Retina (tissue), 1 donor: ENCODE measurements at regions not wholly inside any gene's neighbourhood (a gene's known extent, or its start where the extent isn't known, plus 50 kb on each side); places are given as distances from the start of the nearest gene placed in this dataset.

Experiments
- DNase-seq: peaks from one replicate; pipeline ENCODE4 v3.0.0-alpha.2; 2016

GRCh38 chr14:87503711-87504110 lies 489.3 kb downstream of the GALC start:
- no peak for DNase-seq

DNA sequence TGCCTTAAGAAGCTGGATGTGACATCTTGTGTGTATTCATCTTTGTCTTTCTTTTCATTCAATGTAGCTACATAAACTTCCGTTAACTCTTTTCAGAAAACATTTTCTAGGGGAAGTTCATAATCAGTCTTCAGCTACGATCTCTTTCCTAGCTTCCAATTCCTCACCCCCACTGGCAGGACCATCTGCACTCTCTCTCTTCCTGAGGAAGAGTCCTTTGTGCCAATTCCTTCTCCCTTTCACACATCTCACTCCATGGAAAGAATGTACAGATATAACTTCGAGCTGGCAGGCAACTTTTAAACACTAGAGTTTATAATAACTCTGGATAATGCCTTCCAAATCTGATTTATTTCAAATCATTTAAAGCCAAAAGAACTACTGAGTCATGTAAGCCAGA lies 495.7 kb downstream of the GALC start:
- no peak for DNase-seq

DNA sequence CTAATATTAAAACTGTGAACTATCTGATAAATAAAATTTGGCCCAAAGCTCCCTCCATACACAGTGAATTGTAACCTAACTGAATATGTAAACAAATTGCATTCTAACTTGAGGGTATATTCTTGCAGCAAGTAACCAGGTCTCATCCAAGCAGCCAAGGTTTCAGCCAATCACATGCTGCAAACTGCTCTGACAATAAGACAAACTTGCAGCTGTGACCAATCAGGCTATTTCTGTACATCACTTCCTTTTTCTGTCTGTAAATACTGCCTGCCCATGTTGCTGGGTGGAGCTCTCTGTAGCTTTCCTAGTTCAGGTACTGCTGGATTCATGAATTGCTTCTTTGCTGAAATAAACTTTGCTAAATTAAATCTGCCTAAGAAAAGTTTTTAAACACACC lies 499.0 kb downstream of the GALC start:
- DNase-seq = no peak

DNA sequence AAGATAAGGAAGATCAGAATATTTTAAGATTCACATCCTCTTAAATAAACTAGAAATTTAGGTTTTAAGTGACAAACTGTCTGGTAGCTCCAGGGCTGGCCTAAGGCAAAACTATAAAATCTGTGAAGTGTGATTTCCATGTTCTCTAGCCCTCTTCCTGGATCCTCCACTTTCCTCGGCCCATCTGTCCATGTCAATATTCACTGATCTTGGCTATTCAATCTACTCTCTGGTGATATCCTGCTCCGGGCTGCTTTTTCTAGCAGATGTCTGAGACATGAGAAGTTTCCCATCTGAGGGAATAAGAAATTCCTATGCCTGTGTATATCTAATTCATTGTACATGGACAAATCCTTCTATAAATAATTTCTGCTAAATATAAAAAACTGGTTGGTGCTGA lies 500.4 kb downstream of the GALC start:
- no peak for DNase-seq

GRCh38 chr14:87491816-87492215 lies 501.2 kb downstream of the GALC start:
- DNase-seq = no peak

- no peak for DNase-seq
Observed at GRCh38 chr14:87489196-87489819, 503.7 kb downstream of the GALC start.

- no peak for DNase-seq
Observed at GRCh38 chr14:87483271-87484260, 509.4 kb downstream of the GALC start.

GRCh38 chr14:87468531-87468930 lies 524.5 kb downstream of the GALC start:
- DNase-seq = no peak

DNA sequence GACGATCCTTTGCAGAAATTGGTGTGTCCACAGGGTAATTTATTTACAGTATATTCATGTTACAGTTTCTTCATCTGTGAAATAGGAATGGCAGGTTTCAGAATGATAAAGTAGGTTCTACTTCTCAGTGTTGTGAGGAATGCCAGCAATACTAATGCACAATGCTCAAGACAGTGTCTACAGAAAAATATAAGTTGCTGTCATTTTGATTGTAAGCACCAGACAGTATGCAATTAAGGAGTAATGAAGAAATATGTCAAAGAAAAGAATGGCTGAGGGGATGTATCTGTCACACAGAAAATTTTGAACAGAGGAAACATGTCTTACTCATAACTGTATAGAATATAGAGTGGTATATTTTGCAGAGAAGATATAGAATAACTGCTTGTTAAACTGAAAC lies 525.4 kb downstream of the GALC start:
- DNase-seq = no peak

- DNase-seq = no peak
Observed at GRCh38 chr14:87465770-87466169, 527.2 kb downstream of the GALC start.

DNA sequence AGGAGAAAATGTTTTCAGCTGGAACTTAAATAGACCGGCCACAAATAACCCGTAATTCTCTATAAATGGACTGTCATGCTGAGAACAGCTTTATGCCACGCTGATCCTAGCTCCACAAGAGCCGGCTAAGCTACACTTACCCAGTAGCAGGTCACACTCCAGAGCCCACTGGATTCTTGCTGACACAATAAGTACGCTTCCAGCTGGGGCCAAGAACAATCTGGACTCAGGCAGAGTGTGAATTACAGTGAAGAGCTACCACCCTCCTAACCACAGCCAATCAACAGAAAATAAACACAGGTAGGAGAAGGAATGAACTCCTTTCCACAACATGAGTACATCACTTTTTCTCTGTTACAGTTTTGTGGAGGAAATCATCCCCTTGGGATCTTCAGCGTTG lies 531.3 kb downstream of the GALC start:
- no peak for DNase-seq

DNA sequence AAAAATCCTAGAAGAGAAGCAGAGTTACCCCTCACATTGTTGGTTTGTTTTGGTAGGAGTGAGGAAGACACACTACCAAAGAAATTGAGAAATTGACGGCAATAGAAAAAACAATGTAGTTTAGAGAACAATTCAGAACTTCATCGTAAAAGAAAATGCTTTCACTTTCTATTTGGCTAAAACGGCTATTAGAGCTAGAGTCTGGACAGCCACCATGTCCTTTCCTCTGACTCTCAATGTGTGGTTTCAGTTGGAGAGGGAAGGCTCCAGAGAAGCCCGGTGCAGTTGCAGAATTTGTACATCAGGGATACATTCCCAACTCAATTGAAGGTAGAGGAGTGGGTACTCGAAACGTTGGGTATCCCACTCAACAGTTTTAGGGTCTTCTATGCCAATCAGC lies 535.3 kb downstream of the GALC start:
- DNase-seq = no peak

DNA sequence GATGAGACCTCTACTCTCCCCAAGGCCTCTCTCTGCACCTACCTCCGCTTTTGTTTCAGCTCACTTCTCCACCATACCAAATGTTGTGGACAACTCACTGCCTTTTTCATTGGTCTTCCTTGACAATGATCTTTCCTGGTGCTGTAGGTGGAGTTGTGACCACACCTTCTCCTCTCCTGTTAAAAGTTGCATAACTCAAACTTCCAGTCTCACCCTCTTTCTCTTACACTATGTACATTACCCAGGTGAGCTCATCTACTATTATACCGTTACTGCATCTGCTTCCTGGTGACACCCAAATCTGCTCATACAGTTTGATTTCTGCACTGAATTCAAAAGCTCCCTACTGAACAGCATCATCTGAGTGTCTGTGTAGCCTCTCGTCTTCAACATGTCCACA lies 542.8 kb downstream of the GALC start:
- DNase-seq = no peak

DNA sequence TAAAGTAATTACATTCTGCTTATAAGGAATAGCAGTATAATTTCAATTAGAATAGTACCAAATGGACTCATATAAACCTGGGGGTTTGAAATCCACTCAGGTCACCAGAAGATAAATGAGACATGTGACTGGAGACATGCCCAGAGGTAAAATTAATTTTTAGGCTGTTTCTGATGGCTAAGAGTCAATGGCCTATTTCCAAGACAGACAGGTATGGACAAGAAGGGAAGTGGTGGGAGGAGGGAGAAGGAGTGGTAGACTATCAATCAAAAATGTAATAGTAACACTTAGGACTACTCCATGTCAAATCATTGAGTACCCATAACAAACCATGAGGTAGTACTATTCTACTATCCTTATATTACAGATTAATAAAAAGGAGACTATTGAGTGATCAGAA lies 544.0 kb downstream of the GALC start:
- no peak for DNase-seq

GRCh38 chr14:87443787-87444186 lies 549.2 kb downstream of the GALC start:
- DNase-seq = no peak

GRCh38 chr14:87443039-87443438 lies 549.9 kb downstream of the GALC start:
- DNase-seq = no peak

- DNase-seq = no peak
Observed at GRCh38 chr14:87437158-87437557, 555.8 kb downstream of the GALC start.

- no peak for DNase-seq
Observed at GRCh38 chr14:87434680-87435079, 558.3 kb downstream of the GALC start.

DNA sequence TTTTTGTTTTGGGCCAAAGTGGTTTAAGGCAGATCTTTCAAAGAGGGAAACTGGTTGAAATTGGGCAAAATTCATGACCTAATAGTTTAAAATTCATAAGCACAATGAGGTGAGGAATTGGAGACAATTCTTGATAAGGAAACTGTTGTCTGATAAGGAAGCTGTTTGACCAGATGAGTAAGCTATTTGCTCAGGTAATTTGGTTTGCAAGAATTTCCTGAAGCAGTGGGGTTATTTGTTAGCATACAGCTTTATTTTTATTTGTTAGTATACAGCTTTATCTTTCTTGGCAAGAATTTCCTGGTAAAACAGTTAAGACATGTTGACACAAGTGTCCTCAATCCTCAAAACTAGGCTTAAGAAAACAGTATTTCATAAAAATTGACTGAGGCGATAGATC lies 559.0 kb downstream of the GALC start:
- no peak for DNase-seq

- no peak for DNase-seq
Observed at GRCh38 chr14:87432698-87433097, 560.3 kb downstream of the GALC start.

- DNase-seq = no peak
Observed at GRCh38 chr14:87430810-87431209, 562.2 kb downstream of the GALC start.

GRCh38 chr14:87430214-87430613 lies 562.8 kb downstream of the GALC start:
- DNase-seq = no peak

DNA sequence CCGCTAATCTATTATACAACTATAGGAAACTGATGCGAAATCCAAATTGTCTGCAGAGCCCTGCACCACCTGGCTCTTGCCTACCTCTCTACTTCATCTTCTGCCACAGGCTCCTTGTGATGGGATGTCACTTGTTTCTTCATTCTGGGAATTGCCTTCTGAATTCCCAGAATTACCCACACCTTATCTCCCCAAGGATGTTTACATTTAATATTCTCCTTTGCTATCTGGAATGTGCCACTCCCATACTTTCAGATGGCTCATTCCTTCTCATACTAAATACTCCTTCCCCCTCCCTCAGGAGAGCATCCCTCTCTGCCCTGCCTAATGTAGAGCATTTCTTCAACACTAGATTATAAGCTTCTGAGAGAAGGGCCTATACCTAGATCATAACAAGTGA lies 573.1 kb downstream of the GALC start:
- no peak for DNase-seq

DNA sequence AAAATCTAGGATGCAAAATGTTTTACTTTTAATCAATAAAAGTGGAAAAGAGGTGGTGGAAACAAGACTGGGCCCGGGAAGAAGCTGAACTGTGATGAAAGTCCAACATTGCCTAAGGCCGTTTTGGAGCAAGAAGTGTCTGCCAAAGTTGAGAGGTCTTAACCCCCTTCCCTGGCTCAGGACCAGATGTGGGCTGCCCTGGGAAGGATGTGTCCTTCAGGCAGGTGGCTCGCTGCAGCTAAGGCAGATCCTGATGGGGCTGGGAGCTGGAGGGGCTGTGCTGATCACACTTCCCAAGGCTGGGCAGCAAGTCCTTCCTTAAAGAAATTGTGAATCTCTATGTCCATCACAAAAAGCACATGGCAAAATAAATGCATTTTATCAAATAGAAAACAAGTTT lies 581.6 kb downstream of the GALC start:
- no peak for DNase-seq
